DOHH2 (cell line): ENCODE measurements at regions not wholly inside any gene's neighbourhood (a gene's known extent, or its start where the extent isn't known, plus 50 kb on each side); places are given as distances from the start of the nearest gene placed in this dataset.
"Not testable (repeated sequence)": the region's sequence is repeated elsewhere in the genome, so short reads cannot be mapped to it uniquely, and the experiment has no call there.

ENCODE experiments used
- H3F3A ChIP-seq: fragments of 200-600 bp; sonication (generic), shearing (Covaris generic); 2 replicates; pipeline ENCODE4 v1.6.0; 2016; ENCODE audit warnings: antibody characterized with exemption, mild to moderate bottlenecking; ENCODE audit not compliant: control insufficient read depth, insufficient read depth
- H3K27ac ChIP-seq: fragments of 200-600 bp; sonication (generic); 2 replicates; pipeline ENCODE4 v1.5.1; 2014; ENCODE audit warnings: low read depth, mild to moderate bottlenecking, low read length, moderate library complexity
- H3K27me3 ChIP-seq: fragments of 200-600 bp; sonication (generic); 2 replicates; pipeline ENCODE4 v1.6.1; 2014; ENCODE audit warnings: mild to moderate bottlenecking, low read length, mixed read lengths; ENCODE audit not compliant: control insufficient read depth
- H3K36me3 ChIP-seq: fragments of 200-600 bp; sonication (generic); 2 replicates; pipeline ENCODE4 v1.6.1; 2014; ENCODE audit warnings: mild to moderate bottlenecking, low read length, moderate library complexity, mixed read lengths; ENCODE audit not compliant: control insufficient read depth
- H3K4me1 ChIP-seq: fragments of 200-600 bp; sonication (generic); 2 replicates; pipeline ENCODE4 v1.6.1; 2014; ENCODE audit warnings: mild to moderate bottlenecking, low read length, mixed read lengths; ENCODE audit not compliant: control insufficient read depth
- H3K4me2 ChIP-seq: fragments of 200-600 bp; sonication (generic); 2 replicates; pipeline ENCODE4 v1.6.0; 2014; ENCODE audit warnings: mild to moderate bottlenecking, low read length, moderate library complexity
- H3K4me3 ChIP-seq: fragments of 200-600 bp; sonication (generic); 2 replicates; pipeline ENCODE4 v1.5.1; 2014; ENCODE audit warnings: mild to moderate bottlenecking, low read length, mixed read lengths
- H3K79me2 ChIP-seq: fragments of 200-600 bp; sonication (generic); 2 replicates; pipeline ENCODE4 v1.6.1; 2014; ENCODE audit warnings: mild to moderate bottlenecking, low read length, mixed read lengths; ENCODE audit not compliant: control insufficient read depth
- H3K9me2 ChIP-seq: fragments of 200-600 bp; sonication (generic); replicated peaks from 2 replicates; pipeline ENCODE4 v1.6.1; 2014; ENCODE audit warnings: mild to moderate bottlenecking, low read length, mixed read lengths; ENCODE audit not compliant: control insufficient read depth
- H3K9me3 ChIP-seq: fragments of 200-600 bp; sonication (generic); 2 replicates; pipeline ENCODE4 v1.6.1; 2014; ENCODE audit warnings: antibody characterized with exemption, low read length, mixed read lengths; ENCODE audit not compliant: control insufficient read depth, insufficient read depth
- H4K20me1 ChIP-seq: fragments of 200-600 bp; sonication (generic); 2 replicates; pipeline ENCODE4 v1.6.0; 2014; ENCODE audit warnings: low read depth, mild to moderate bottlenecking, antibody characterized with exemption, low read length, moderate library complexity; ENCODE audit not compliant: control insufficient read depth, insufficient read depth
- CTCF ChIP-seq: fragments of 200-600 bp; sonication (generic); IDR thresholded peaks from one replicate; pipeline ENCODE4 v1.5.1; 2014; ENCODE audit warnings: antibody characterized with exemption, mild to moderate bottlenecking, low read depth, low read length; ENCODE audit not compliant: poor library complexity, severe bottlenecking
- EZH2phosphoT487 ChIP-seq: fragments of 200-600 bp; sonication (generic); IDR thresholded peaks from 2 replicates; pipeline ENCODE4 v1.6.1; 2017; ENCODE audit warnings: borderline replicate concordance, mild to moderate bottlenecking, antibody characterized with exemption, low read length, moderate library complexity, mixed read lengths

GRCh38 chr6:57822896-57823358 is 505.5 kb downstream of the PRIM2 start:
- H3K79me2 ChIP-seq, result no peaks in the 10 kb centered on the region
- no peaks in the 10 kb centered on the region for H3K4me1 ChIP-seq
- H3K9me2 ChIP-seq, result no peaks in the 10 kb centered on the region
- H3K4me2 ChIP-seq, result no peak overlapping the region
- TF ChIP-seq CTCF (no peak), EZH2phosphoT487 (no peak)
- H3K27ac ChIP-seq, result no peak overlapping the region
- H3K9me3 ChIP-seq, result no peaks in the 10 kb centered on the region
- H3K4me3 ChIP-seq, result no peak overlapping the region
- no peaks in the 10 kb centered on the region for H3F3A ChIP-seq
- H3K36me3 ChIP-seq, result no peaks in the 10 kb centered on the region
- H4K20me1 ChIP-seq, result no peaks in the 10 kb centered on the region
- H3K27me3 ChIP-seq, result no peaks in the 10 kb centered on the region

- H3K27me3 ChIP-seq, H3K27ac ChIP-seq, H3K79me2 ChIP-seq, H3K4me2 ChIP-seq, H3K36me3 ChIP-seq, H3K9me3 ChIP-seq, H3K4me1 ChIP-seq, H3K9me2 ChIP-seq, H3K4me3 ChIP-seq, H3F3A ChIP-seq, H4K20me1 ChIP-seq: not testable (repeated sequence)
Observed at GRCh38 chr6:57837622-57838209, 520.3 kb downstream of the PRIM2 start.

DNA sequence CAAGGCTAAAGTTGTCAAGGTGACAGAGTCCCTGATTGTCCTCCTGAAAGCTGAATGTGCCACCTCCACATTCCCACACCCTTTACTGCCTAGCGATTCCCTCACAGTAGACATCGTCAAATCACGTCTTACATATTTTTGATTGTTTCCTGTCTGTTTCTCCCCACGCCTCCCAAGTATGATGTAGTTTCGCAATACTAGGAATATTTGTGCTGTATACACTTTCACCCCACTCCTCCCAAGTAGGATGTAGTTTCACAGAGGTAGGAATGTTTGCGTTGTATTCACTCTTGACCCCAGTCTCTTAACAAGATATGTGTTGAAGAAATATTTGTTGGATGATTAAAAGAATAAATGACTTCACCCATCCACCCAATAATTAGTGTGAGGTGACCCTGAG is 524.1 kb downstream of the PRIM2 start:
- H3K4me3 ChIP-seq, H3K4me2 ChIP-seq, H3K79me2 ChIP-seq, H3F3A ChIP-seq, H3K9me2 ChIP-seq, H3K36me3 ChIP-seq, H4K20me1 ChIP-seq, H3K4me1 ChIP-seq, H3K27me3 ChIP-seq, H3K9me3 ChIP-seq, H3K27ac ChIP-seq: not testable (repeated sequence)

DNA sequence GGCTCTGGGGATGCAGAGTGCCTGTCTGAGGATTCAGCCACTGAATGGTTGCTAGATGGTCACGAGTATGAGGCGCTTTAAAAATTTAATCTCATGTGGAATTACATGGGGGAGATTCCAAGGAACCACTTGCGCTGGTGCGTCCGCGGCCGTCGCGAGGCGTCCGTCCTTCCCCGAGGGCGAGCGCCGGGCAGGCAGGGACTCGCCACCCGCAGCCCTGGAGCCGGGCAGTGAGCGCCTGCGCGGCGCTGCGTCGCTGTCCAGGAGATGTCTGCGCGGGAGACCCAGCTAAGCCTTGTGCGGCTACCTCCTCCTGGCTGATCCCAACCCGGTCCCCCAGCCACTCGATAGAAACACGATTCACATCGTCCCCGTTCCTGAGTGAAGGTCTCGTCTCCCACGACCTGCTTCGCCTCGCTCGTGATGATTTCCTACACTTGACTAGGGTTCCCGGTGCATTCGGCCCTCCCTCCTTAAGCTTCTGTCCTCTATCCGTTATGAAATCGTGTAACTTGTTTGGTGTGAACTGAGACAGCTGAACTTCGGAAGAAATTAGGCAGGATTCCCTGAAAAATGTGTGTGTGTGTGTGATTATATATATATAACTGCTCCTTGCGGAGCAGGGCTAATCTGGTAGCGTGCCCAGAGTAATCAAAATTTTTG is 536.4 kb downstream of the PRIM2 start:
- H3K4me1 ChIP-seq, H3K9me3 ChIP-seq, H3K4me2 ChIP-seq, H3K79me2 ChIP-seq, H3K36me3 ChIP-seq, H3F3A ChIP-seq, H4K20me1 ChIP-seq, H3K4me3 ChIP-seq, H3K27me3 ChIP-seq, H3K9me2 ChIP-seq, H3K27ac ChIP-seq: not testable (repeated sequence)

DNA sequence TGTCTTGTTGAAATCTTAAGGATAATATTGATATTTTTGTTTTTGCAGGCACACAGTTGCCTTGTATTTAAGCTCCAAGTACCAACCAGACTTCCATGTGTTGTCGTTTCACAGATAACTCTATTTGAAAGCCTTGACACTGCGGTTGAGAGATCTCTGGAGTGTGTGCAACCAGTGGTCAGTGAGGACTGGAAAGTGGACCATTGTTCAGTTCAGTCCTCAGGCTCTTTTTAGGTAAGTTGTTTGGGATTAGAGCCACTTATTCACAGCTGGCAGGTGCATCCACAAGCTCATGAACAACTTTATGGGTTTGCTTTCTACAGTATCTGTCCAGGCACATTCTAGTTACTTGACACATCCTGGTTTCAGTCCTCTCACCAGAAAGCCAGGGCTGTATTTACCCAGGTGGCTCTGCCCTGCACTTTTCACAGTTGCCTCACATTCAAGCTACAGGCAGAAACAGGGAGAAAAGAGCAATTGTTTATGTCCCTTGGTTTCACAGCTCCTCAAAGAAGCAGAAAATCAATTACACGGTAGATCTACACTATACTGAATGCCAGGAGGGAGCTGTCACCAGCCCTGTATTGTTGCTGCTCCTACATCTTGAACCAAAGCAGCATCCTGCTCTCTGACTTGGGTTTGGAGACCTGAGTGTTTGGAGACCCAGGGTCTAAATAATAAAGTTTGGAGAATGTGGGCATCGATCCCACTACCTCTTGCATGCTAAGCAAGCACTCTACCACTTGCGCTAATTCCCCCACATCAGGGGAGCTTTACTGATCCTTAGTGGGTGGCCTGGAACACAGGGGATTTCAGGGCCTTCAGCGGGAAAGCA is 543.3 kb downstream of the PRIM2 start:
- not testable (repeated sequence) for H3K9me2 ChIP-seq, H3K9me3 ChIP-seq, H3K36me3 ChIP-seq, H3K4me2 ChIP-seq, H3K27ac ChIP-seq, H3F3A ChIP-seq, H4K20me1 ChIP-seq, H3K4me3 ChIP-seq, H3K4me1 ChIP-seq, H3K27me3 ChIP-seq, H3K79me2 ChIP-seq

- not testable (repeated sequence) for H4K20me1 ChIP-seq, H3K4me1 ChIP-seq, H3K79me2 ChIP-seq, H3K4me3 ChIP-seq, H3K9me2 ChIP-seq, H3K27ac ChIP-seq, H3K4me2 ChIP-seq, H3K36me3 ChIP-seq, H3K27me3 ChIP-seq, H3F3A ChIP-seq
- H3K9me3 ChIP-seq, result peaks cover 11% of the 10 kb centered on the region; the same call in 1 of the 2 replicates
Observed at GRCh38 chr6:57870083-57870482, 552.7 kb downstream of the PRIM2 start.

- H3K36me3 ChIP-seq, H3K79me2 ChIP-seq, H3F3A ChIP-seq, H3K4me3 ChIP-seq, H3K27me3 ChIP-seq, H3K4me1 ChIP-seq, H3K4me2 ChIP-seq, H4K20me1 ChIP-seq, H3K9me2 ChIP-seq, H3K27ac ChIP-seq: not testable (repeated sequence)
- peaks cover 11% of the 10 kb centered on the region; the same call in 1 of the 2 replicates for H3K9me3 ChIP-seq
Observed at GRCh38 chr6:57873424-57873823, 556.0 kb downstream of the PRIM2 start.
